ENCODE measurements at regions not wholly inside any gene's neighbourhood (a gene's known extent, or its start where the extent isn't known, plus 50 kb on each side); places are given as distances from the start of the nearest gene placed in this dataset.
A peak's percentile ranks its signal among the peaks of the same experiment; 100 is the strongest.

DNA sequence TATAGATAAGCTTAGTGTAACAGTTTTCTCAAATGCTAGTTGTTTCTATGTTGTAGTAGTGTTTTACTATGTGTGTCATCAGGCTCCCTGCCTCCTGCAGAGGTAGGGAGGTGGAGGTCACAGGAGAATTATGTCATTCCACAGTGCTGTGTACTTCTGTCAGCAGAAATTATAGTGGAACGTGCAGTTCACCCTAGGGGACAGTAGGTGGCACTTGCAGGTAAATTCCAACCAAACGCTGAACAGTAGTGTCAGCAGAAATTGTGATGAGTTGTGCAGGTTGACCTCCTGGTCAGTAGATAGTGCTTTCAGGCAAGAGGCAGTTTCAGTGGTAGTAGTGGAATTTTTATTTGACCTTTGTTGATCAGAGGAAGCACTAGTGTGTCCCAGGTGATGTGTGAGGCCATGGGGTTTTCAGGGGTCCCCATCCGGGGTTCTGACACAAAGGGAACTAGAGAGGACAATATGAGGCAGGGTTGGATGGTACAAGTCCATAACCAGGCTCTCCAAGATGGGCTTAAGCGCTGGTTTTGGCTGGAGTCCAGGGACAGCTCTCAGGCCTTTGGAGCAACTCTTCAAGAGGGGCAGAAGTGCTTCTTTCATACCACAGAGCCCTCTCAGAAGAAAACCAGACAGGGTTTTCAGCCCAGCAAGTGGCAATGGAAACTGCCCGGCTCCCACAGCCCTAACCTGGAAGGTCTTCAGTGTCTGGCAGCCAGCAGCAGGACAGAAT is 402.9 kb downstream of the CYLC2 start:
- CTCF ChIA-PET (ENCODE audit: low intra/inter-chr PET ratio, low total read pairs) = interaction anchor here (0.9 to 1.6 kb wide), 2 partner anchors 988 to 1345 kb away, joined by 3 read pairs; no protein-coding TSS in a partner anchor
- no TSS peak for BruUV-seq (replicated peaks)
- TF ChIP-seq TEAD3 (CRISPR knock-in tag; optimal IDR thresholded peaks at IDR 0.05; ENCODE audit: borderline replicate concordance) (peak; percentile 71), SMC3 (IDR thresholded peaks at IDR 0.05; ENCODE audit: low read length) (peak; percentile 71), ZNF446 (CRISPR knock-in tag; IDR thresholded peaks at IDR 0.05) (no peak), ZFP90 (CRISPR knock-in tag; IDR thresholded peaks at IDR 0.05; ENCODE audit: borderline replicate concordance) (no peak), GABPA (IDR thresholded peaks at IDR 0.05; ENCODE audit: low read depth, low read length) (no peak), GABPA (CRISPR knock-in tag; IDR thresholded peaks at IDR 0.05; ENCODE audit: low read depth) (no peak), YEATS2 (CRISPR knock-in tag; IDR thresholded peaks at IDR 0.05; ENCODE audit: borderline replicate concordance) (no peak), ZSCAN20 (CRISPR knock-in tag; IDR thresholded peaks at IDR 0.05; ENCODE audit: borderline replicate concordance) (no peak), ZFP62 (CRISPR knock-in tag; IDR thresholded peaks at IDR 0.05) (no peak), KDM4B (CRISPR knock-in tag; IDR thresholded peaks at IDR 0.05) (no peak), STAG1 (CRISPR knock-in tag; IDR thresholded peaks at IDR 0.05) (peak; percentile 52), RBM39 (IDR thresholded peaks at IDR 0.05; ENCODE audit: low read depth, low read length, poor library complexity, severe bottlenecking) (no peak), NAIF1 (CRISPR knock-in tag; IDR thresholded peaks at IDR 0.05; ENCODE audit: borderline replicate concordance) (no peak), YEATS4 (CRISPR knock-in tag; IDR thresholded peaks at IDR 0.05; ENCODE audit: borderline replicate concordance) (no peak), SP2 (CRISPR knock-in tag; IDR thresholded peaks at IDR 0.05) (no peak), ZNF260 (CRISPR knock-in tag; IDR thresholded peaks at IDR 0.05; ENCODE audit: borderline replicate concordance, low read depth) (no peak), MED13 (CRISPR knock-in tag; IDR thresholded peaks at IDR 0.05) (no peak), NR2F1 (CRISPR knock-in tag; IDR thresholded peaks at IDR 0.05) (0 out of 4 replicates have a peak, but pooled peaks of 1 of the 2 experiments have one; percentile 23), TBL1XR1 (IDR thresholded peaks at IDR 0.05; ENCODE audit: borderline replicate concordance, low read length, partially characterized antibody) (no peak), MAFK (conservative IDR thresholded peaks at IDR 0.05 in 1 of 2, IDR thresholded peaks at IDR 0.05 in 1 of 2; ENCODE audit: low read length in 2 of 2) (peak; percentile 97 to 99)
- TF ChIP-seq, protein P1, sequence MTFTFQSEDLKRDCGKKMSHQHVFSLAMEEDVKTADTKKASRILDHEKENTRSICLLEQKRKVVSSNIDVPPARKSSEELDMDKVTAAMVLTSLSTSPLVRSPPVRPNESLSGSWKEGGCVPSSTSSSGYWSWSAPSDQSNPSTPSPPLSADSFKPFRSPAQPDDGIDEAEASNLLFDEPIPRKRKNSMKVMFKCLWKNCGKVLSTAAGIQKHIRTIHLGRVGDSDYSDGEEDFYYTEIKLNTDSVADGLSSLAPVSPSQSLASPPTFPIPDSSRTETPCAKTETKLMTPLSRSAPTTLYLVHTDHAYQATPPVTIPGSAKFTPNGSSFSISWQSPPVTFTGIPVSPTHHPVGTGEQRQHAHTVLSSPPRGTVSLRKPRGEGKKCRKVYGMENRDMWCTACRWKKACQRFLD (CRISPR knock-in tag; IDR thresholded peaks at IDR 0.05; ENCODE audit: borderline replicate concordance) = no peak
- TF ChIP-seq, protein P2, sequence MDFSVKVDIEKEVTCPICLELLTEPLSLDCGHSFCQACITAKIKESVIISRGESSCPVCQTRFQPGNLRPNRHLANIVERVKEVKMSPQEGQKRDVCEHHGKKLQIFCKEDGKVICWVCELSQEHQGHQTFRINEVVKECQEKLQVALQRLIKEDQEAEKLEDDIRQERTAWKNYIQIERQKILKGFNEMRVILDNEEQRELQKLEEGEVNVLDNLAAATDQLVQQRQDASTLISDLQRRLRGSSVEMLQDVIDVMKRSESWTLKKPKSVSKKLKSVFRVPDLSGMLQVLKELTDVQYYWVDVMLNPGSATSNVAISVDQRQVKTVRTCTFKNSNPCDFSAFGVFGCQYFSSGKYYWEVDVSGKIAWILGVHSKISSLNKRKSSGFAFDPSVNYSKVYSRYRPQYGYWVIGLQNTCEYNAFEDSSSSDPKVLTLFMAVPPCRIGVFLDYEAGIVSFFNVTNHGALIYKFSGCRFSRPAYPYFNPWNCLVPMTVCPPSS (IDR thresholded peaks at IDR 0.05) = no peak

More for the DNA sequence above, 402.9 kb downstream of the CYLC2 start:
- WGBS (ENCODE audit: low lambda C conversion rate) = 35% methylated on average over 4 of the region's 5 CpGs
- peak; percentile 51 for DNase-seq (ENCODE audit: low spot score)
- Histone ChIP-seq H3K4me1 (ENCODE audit: insufficient read depth, low read length) (no peaks in the 10 kb centered on the region), H3K4me2 (ENCODE audit: low read depth, low read length) (no peak overlapping the region), H3K36me3 (replicated peaks in 1 of 2; ENCODE audit: control insufficient read depth in 1 of 2, insufficient read depth in 2 of 2, low read length in 2 of 2) (no peaks in the 10 kb centered on the region), H3K9me3 (ENCODE audit: low read length) (no peaks in the 10 kb centered on the region), H3K9ac (ENCODE audit: insufficient read depth, low read depth, low read length) (no peak overlapping the region), H3K79me2 (ENCODE audit: insufficient read depth, low read length) (no peaks in the 10 kb centered on the region), H2AFZ (ENCODE audit: low read length) (no peak overlapping the region), H3K4me3 (replicated peaks in 1 of 3; ENCODE audit: insufficient read depth in 1 of 3, low read depth in 2 of 3, low read length in 3 of 3) (no peak overlapping the region), H3K27me3 (ENCODE audit: control insufficient read depth in 1 of 2, insufficient read depth in 2 of 2, low read length in 2 of 2) (no peaks in the 10 kb centered on the region), H3K27ac (ENCODE audit: extremely low read length, insufficient read depth, low read length) (no peak overlapping the region), H4K20me1 (ENCODE audit: insufficient read depth, low read length) (no peaks in the 10 kb centered on the region)
- POLR2A ChIA-PET = no interaction called here
- in situ Hi-C loops (cut with HindIII; ENCODE audit: extremely low pct_ligation_motif_present, low pct_unique_long_range_greater_than_20kb) = no loop called here
- intact Hi-C loops (cut with micrococcal nuclease; ENCODE audit: unreplicated experiment) = loop anchor here (5.0 kb wide), 1 partner anchor 694 kb away; the partner anchor contains the start of gene SMC2
- ATAC-seq = peak; percentile 96
- FAIRE-seq = peak; percentile 77
